Transverse colon (tissue), 4 donors: ENCODE measurements at regions not wholly inside any gene's neighbourhood (a gene's known extent, or its start where the extent isn't known, plus 50 kb on each side); places are given as distances from the start of the nearest gene placed in this dataset.
A peak's percentile ranks its signal among the peaks of the same experiment; 100 is the strongest.
"Not testable (repeated sequence)": the region's sequence is repeated elsewhere in the genome, so short reads cannot be mapped to it uniquely, and the experiment has no call there.

Source experiments
- DNase-seq: peaks from one replicate; pipeline ENCODE4 v3.0.0-alpha.2; 2019
- H3K27ac ChIP-seq, 4 donors: fragments of 200-600 bp; sonication (generic); 2 replicates each; pipeline ENCODE4 v1.5.1; 2016 to 2018; ENCODE audit warnings: inconsistent platforms in 4 of 4
- H3K27me3 ChIP-seq: fragments of 200-600 bp; sonication (generic); 2 replicates; pipeline ENCODE4 v1.5.1; 2017; ENCODE audit warnings: inconsistent platforms
- H3K36me3 ChIP-seq, 4 donors: fragments of 200-600 bp; sonication (generic); 2 replicates each; pipeline ENCODE4 v1.5.1; 2017 to 2019; ENCODE audit warnings: inconsistent platforms in 4 of 4
- H3K4me1 ChIP-seq, 4 donors: fragments of 200-600 bp; sonication (generic); 2 replicates each; pipeline ENCODE4 v1.5.1; 2017 to 2020; ENCODE audit warnings: inconsistent platforms in 4 of 4
- H3K4me3 ChIP-seq, 4 donors: fragments of 200-600 bp; sonication (generic); 1 replicate in 1 of 4; 2 replicates in 3 of 4; pipeline versions ENCODE4 v1.5.1 to v1.6.1; 2017 to 2019; ENCODE audit warnings: inconsistent platforms in 4 of 4
- H3K9me3 ChIP-seq, 2 donors: fragments of 200-600 bp; sonication (generic); 2 replicates each; pipeline ENCODE4 v1.5.1; 2017 to 2019; ENCODE audit warnings: inconsistent platforms in 2 of 2
- EP300 ChIP-seq: sonication (generic); formaldehyde crosslinking; IDR thresholded peaks from one replicate; pipeline ENCODE4 v1.6.1; 2017; ENCODE audit warnings: antibody characterized with exemption, low read depth
- POLR2A ChIP-seq: fragments of 450-650 bp; IDR thresholded peaks from one replicate; pipeline ENCODE4 v1.6.1; 2016; ENCODE audit warnings: antibody characterized with exemption, mild to moderate bottlenecking, moderate library complexity
- POLR2AphosphoS5 ChIP-seq, 3 donors: sonication (generic); formaldehyde crosslinking; IDR thresholded peaks; one replicate each; pipeline ENCODE4 v1.6.1; 2016; ENCODE audit warnings: antibody characterized with exemption in 3 of 3
- WGBS, 2 donors: methylation state at CpG; one replicate each; pipeline ENCODE4 v1.1.5; 2018; ENCODE audit warnings: low coverage in 1 of 2; 5-methylcytosine and 5-hydroxymethylcytosine counted together
- in situ Hi-C, 4 donors: fragments of 200-750 bp; cut with MboI; loops; one replicate each; pipeline versions ENCODE4 v1.15.0 to v1.15.1; 2017; ENCODE audit warnings: low sequenced_read_pairs in 3 of 4, low pct_ligation_motif_present in 1 of 4, low pct_unique_long_range_greater_than_20kb in 1 of 4
- intact Hi-C: fragments of 100-400 bp; cut with DNase I; formaldehyde crosslinking; loops from one replicate; pipeline ENCODE4 v1.15.1; 2023; ENCODE audit warnings: low total_unique reads
- TF ChIP-seq, protein P1 (sequence below), 5 experiments: fragments of 200-600 bp in 3 of 5; fragments of 450-650 bp in 2 of 5; sonication (generic) in 3 of 5; IDR thresholded peaks; 1 replicate in 2 of 5; 2 replicates in 3 of 5; pipeline ENCODE4 v1.5.1; 2016 to 2017; ENCODE audit warnings: antibody characterized with exemption in 5 of 5, inconsistent platforms in 3 of 5, mild to moderate bottlenecking in 2 of 5, moderate library complexity in 1 of 5

GRCh38 chr4:111154934-111155333 lies 532.1 kb upstream of the PITX2 start:
- DNase-seq: no peak
- no peaks in the 10 kb centered on the region for H3K27me3 ChIP-seq
- intact Hi-C loops (no loop called here), in situ Hi-C loops (no loop called here)
- H3K9me3 ChIP-seq: no peaks in the 10 kb centered on the region
- H3K4me1 ChIP-seq: no peaks in the 10 kb centered on the region
- no peak overlapping the region for H3K4me3 ChIP-seq
- TF ChIP-seq, protein P1, sequence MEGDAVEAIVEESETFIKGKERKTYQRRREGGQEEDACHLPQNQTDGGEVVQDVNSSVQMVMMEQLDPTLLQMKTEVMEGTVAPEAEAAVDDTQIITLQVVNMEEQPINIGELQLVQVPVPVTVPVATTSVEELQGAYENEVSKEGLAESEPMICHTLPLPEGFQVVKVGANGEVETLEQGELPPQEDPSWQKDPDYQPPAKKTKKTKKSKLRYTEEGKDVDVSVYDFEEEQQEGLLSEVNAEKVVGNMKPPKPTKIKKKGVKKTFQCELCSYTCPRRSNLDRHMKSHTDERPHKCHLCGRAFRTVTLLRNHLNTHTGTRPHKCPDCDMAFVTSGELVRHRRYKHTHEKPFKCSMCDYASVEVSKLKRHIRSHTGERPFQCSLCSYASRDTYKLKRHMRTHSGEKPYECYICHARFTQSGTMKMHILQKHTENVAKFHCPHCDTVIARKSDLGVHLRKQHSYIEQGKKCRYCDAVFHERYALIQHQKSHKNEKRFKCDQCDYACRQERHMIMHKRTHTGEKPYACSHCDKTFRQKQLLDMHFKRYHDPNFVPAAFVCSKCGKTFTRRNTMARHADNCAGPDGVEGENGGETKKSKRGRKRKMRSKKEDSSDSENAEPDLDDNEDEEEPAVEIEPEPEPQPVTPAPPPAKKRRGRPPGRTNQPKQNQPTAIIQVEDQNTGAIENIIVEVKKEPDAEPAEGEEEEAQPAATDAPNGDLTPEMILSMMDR (IDR thresholded peaks at IDR 0.05): no peak
- no peak for TF ChIP-seq POLR2AphosphoS5 (IDR thresholded peaks at IDR 0.05)
- no peak for TF ChIP-seq EP300
- no peak overlapping the region for H3K27ac ChIP-seq
- no peaks in the 10 kb centered on the region for H3K36me3 ChIP-seq
- 80% methylated on average over 6 of the region's 6 CpGs; no CpG with 5 or more reads in 1 of the 2 donors for WGBS, 2 donors

DNA sequence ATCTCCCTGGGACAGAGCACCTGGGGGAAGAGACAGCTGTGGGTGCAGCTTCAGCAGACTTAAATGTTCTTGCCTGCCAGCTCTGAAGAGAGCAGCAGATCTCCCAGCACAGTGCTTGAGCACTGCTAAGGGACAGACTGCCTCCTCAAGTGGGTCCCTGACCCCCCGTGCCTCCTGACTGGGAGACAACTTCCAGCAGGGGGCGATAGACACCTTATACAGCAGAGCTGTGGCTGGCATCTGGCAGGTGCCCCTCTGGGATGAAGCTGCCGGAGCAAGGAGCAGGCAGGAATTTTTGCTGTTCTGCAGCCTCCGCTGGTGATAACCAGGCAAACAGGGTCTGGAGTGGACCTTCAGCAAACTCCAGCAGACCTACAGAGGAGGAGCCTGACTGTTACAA lies 541.7 kb upstream of the PITX2 start:
- H3K4me3 ChIP-seq, H3K9me3 ChIP-seq, H3K27ac ChIP-seq, H3K36me3 ChIP-seq, intact Hi-C loops, H3K4me1 ChIP-seq, in situ Hi-C loops, H3K27me3 ChIP-seq: not testable (repeated sequence)
- WGBS, 2 donors: 87 to 100% methylated on average over 2 of the region's 4 CpGs
- TF ChIP-seq, protein P1 (IDR thresholded peaks at IDR 0.05): peak in 4 of 5 experiments; percentile 12 to 24 (median 18)
- peak; percentile 23 for DNase-seq

- TF ChIP-seq POLR2AphosphoS5 (IDR thresholded peaks at IDR 0.05): no peak
- no peak for TF ChIP-seq POLR2A
- no peak for TF ChIP-seq EP300
- TF ChIP-seq, protein P1 (IDR thresholded peaks at IDR 0.05): no peak
- no peak overlapping the region for H3K27ac ChIP-seq
Measured at GRCh38 chr4:111174331-111174730, 551.5 kb upstream of the PITX2 start.

GRCh38 chr4:111178231-111178630 lies 555.4 kb upstream of the PITX2 start:
- H3K36me3 ChIP-seq: no peaks in the 10 kb centered on the region
- intact Hi-C loops: no loop called here
- H3K4me3 ChIP-seq: no peak overlapping the region
- in situ Hi-C loops: no loop called here
- TF ChIP-seq, protein P1 (IDR thresholded peaks at IDR 0.05): no peak
- TF ChIP-seq EP300 (no peak), POLR2AphosphoS5 (IDR thresholded peaks at IDR 0.05) (no peak), POLR2A (no peak)
- H3K4me1 ChIP-seq: no peaks in the 10 kb centered on the region
- DNase-seq: no peak
- H3K27me3 ChIP-seq: no peaks in the 10 kb centered on the region
- H3K9me3 ChIP-seq: no peaks in the 10 kb centered on the region
- H3K27ac ChIP-seq: no peak overlapping the region

More at GRCh38 chr4:111174331-111174730, 551.5 kb upstream of the PITX2 start:
- H3K4me1 ChIP-seq: no peaks in the 10 kb centered on the region
- no peaks in the 10 kb centered on the region for H3K36me3 ChIP-seq
- H3K9me3 ChIP-seq: no peaks in the 10 kb centered on the region
- DNase-seq: no peak
- no peak overlapping the region for H3K4me3 ChIP-seq
- H3K27me3 ChIP-seq: no peaks in the 10 kb centered on the region
- in situ Hi-C loops (no loop called here), intact Hi-C loops (no loop called here)
